ENCODE measurements at regions not wholly inside any gene's neighbourhood (a gene's known extent, or its start where the extent isn't known, plus 50 kb on each side); places are given as distances from the start of the nearest gene placed in this dataset.
"Not testable (repeated sequence)": the region's sequence is repeated elsewhere in the genome, so short reads cannot be mapped to it uniquely, and the experiment has no call there.

DNA sequence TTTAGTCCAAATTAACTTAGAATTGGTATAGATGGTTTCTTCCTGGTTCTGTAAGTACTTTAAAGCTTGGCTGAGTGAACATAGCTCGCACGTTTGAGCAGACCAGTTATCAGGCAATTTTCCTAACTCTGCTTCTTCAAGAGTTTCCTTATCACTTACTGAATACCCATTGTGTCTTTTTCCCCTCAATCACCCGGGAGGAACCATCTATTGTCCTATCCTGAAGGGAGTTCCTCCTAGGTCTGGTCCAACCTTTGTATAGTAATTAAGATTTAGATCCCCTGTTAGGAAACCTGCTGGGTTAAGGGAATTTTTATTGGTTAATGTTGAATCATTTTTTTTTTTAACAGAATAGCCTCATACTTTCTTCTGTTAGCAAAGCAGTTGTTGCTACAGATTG, 1215.0 kb upstream of the ATXN8OS start:
- not testable (repeated sequence) for H3K27ac Mint-ChIP-seq, DNase-seq, H3K4me3 Mint-ChIP-seq, H3K27me3 Mint-ChIP-seq, H3K4me1 Mint-ChIP-seq, H3K36me3 Mint-ChIP-seq
- peaks cover 13% of the 10 kb centered on the region for H3K9me3 Mint-ChIP-seq

GRCh38 chr13:68890101-68890500, 1217.5 kb upstream of the ATXN8OS start:
- DNase-seq, H3K36me3 Mint-ChIP-seq, H3K4me1 Mint-ChIP-seq, H3K27ac Mint-ChIP-seq, H3K4me3 Mint-ChIP-seq, H3K27me3 Mint-ChIP-seq: not testable (repeated sequence)
- peaks cover 16% of the 10 kb centered on the region for H3K9me3 Mint-ChIP-seq

GRCh38 chr13:68888832-68889231, 1218.8 kb upstream of the ATXN8OS start:
- no peaks in the 10 kb centered on the region for H3K27me3 Mint-ChIP-seq
- H3K4me1 Mint-ChIP-seq: no peaks in the 10 kb centered on the region
- H3K36me3 Mint-ChIP-seq: no peaks in the 10 kb centered on the region
- H3K27ac Mint-ChIP-seq: no peak overlapping the region
- no peak for DNase-seq
- H3K9me3 Mint-ChIP-seq: peaks cover 14% of the 10 kb centered on the region
- H3K4me3 Mint-ChIP-seq: no peak overlapping the region

- Mint-ChIP-seq H3K9me3 (no peaks in the 10 kb centered on the region), H3K27ac (no peak overlapping the region), H3K27me3 (no peaks in the 10 kb centered on the region), H3K36me3 (no peaks in the 10 kb centered on the region), H3K4me1 (no peaks in the 10 kb centered on the region), H3K4me3 (no peak overlapping the region)
- DNase-seq: no peak
These were observed 1235.3 kb upstream of the ATXN8OS start for GRCh38 chr13:68872338-68872737.

DNA sequence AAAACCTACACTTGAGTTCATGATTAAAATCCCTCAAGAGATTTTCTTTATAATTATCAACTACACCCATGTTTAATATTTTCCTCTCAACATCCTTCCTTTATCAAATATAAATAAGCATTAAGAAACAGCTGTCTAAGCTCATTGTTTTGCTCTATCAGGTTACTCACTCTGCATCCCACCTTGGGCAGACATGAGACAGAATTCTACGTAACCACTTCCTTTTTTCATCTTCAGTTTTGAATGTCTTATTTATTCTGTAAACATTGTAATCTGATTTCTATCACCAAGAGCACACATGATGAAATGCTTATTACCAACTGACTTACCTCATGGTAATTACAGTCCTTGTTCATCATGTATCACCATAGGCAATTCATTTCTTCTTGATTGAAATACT, 1256.6 kb upstream of the ATXN8OS start:
- DNase-seq: no peak
- Mint-ChIP-seq H3K36me3 (no peaks in the 10 kb centered on the region), H3K27me3 (no peaks in the 10 kb centered on the region), H3K4me3 (no peak overlapping the region), H3K9me3 (peaks cover 8% of the 10 kb centered on the region), H3K4me1 (no peaks in the 10 kb centered on the region), H3K27ac (no peak overlapping the region)

GRCh38 chr13:68850160-68850559, 1257.5 kb upstream of the ATXN8OS start:
- H3K27me3 Mint-ChIP-seq: no peaks in the 10 kb centered on the region
- no peak overlapping the region for H3K4me3 Mint-ChIP-seq
- H3K9me3 Mint-ChIP-seq: peaks cover 8% of the 10 kb centered on the region
- no peaks in the 10 kb centered on the region for H3K36me3 Mint-ChIP-seq
- no peak for DNase-seq
- no peak overlapping the region for H3K27ac Mint-ChIP-seq
- no peaks in the 10 kb centered on the region for H3K4me1 Mint-ChIP-seq

DNA sequence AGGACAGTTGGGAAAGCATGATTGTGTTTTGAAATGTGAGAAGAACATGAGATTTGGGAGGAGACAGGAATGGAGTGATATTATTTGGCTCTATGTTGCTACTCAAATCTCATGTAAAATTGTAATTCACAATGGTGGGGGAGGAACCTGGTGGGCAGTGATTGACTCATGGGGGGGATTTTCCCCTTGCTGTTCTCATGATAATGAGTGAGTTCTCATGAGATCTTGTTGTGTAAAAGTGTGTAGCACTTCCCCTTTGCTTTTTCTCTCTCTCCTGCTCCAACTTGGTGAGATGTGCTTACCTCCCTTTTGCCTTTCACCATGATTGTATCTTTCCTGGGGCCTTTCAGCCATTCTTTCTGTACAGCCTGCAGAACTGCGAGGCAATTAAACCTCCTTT, 1261.0 kb upstream of the ATXN8OS start:
- no peak overlapping the region for H3K27ac Mint-ChIP-seq

GRCh38 chr13:68834375-68834774, 1273.3 kb upstream of the ATXN8OS start:
- Mint-ChIP-seq H3K36me3 (no peaks in the 10 kb centered on the region), H3K9me3 (peaks cover 7% of the 10 kb centered on the region), H3K27ac (no peak overlapping the region), H3K4me1 (no peaks in the 10 kb centered on the region), H3K27me3 (no peaks in the 10 kb centered on the region), H3K4me3 (no peak overlapping the region)
- DNase-seq: no peak

More for the DNA sequence above, 1261.0 kb upstream of the ATXN8OS start:
- no peaks in the 10 kb centered on the region for H3K27me3 Mint-ChIP-seq
- DNase-seq: no peak
- no peaks in the 10 kb centered on the region for H3K4me1 Mint-ChIP-seq
- peaks cover 4% of the 10 kb centered on the region for H3K9me3 Mint-ChIP-seq
- no peak overlapping the region for H3K4me3 Mint-ChIP-seq
- H3K36me3 Mint-ChIP-seq: no peaks in the 10 kb centered on the region

GRCh38 chr13:68816715-68817114, 1290.9 kb upstream of the ATXN8OS start:
- H3K4me3 Mint-ChIP-seq: no peak overlapping the region
- peaks cover 1% of the 10 kb centered on the region for H3K9me3 Mint-ChIP-seq
- H3K36me3 Mint-ChIP-seq: no peaks in the 10 kb centered on the region

DNA sequence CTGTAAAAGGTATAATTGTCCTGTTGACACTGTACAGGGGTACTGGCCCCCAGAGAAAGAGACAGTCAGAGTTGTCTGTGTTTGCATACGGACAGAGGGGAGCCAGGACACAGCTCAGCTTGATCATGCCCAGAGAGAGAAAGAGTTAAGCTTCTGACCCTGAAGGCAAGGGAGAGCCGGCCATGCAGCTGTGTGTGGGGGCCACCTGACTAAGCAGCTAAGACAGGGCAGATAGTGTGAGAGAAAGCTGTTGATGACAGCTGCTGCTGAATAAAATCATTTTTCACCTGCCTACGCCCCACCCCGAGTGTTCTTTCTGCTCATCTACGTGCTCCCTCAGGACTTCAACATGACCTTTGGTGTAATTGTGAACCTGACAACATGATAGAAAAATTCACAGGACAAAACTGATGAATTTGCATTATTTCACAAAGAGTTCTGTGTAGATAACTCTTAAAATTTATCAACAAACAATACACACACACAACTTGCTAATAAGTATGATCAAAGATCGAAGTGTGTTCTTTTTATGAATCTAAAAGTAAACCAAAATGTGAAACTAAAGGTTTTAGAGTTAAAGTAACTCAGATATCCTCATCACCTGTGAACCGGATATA, 1294.3 kb upstream of the ATXN8OS start:
- no peaks in the 10 kb centered on the region for H3K4me1 Mint-ChIP-seq
- no peak overlapping the region for H3K27ac Mint-ChIP-seq
- H3K9me3 Mint-ChIP-seq: peaks cover 1% of the 10 kb centered on the region
- no peaks in the 10 kb centered on the region for H3K36me3 Mint-ChIP-seq
- H3K4me3 Mint-ChIP-seq: no peak overlapping the region
- DNase-seq: no peak
- H3K27me3 Mint-ChIP-seq: no peaks in the 10 kb centered on the region

More at GRCh38 chr13:68816715-68817114, 1290.9 kb upstream of the ATXN8OS start:
- Mint-ChIP-seq H3K4me1 (no peaks in the 10 kb centered on the region), H3K27me3 (no peaks in the 10 kb centered on the region), H3K27ac (no peak overlapping the region)
- DNase-seq: no peak

- Mint-ChIP-seq H3K27ac (no peak overlapping the region), H3K27me3 (no peaks in the 10 kb centered on the region), H3K4me3 (no peak overlapping the region), H3K9me3 (no peaks in the 10 kb centered on the region), H3K36me3 (no peaks in the 10 kb centered on the region), H3K4me1 (no peaks in the 10 kb centered on the region)
- no peak for DNase-seq
These were observed 1297.0 kb upstream of the ATXN8OS start for GRCh38 chr13:68810660-68811059.

DNA sequence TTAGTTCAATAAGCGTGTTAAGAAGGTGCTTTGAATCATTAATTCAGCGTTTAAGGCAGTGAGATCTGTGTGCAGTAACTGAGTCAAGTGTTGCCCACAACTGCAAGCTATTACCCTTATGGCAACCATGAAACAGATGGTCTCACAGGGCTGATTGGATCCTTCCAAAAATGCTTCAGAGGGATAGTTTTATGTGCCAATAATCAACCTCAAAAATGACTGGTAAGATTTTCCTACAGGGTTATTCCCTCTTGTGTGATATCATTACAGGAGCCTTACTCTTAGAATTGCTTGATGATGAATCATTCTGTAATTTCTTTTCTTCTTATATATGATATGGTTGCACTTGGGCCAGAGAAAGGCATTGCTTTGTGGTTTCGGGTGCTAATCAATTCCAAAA, 1299.2 kb upstream of the ATXN8OS start:
- H3K27me3 Mint-ChIP-seq: no peaks in the 10 kb centered on the region
- no peak for DNase-seq
- H3K9me3 Mint-ChIP-seq: no peaks in the 10 kb centered on the region
- H3K36me3 Mint-ChIP-seq: no peaks in the 10 kb centered on the region
- no peak overlapping the region for H3K27ac Mint-ChIP-seq
- no peaks in the 10 kb centered on the region for H3K4me1 Mint-ChIP-seq
- no peak overlapping the region for H3K4me3 Mint-ChIP-seq

GRCh38 chr13:68806125-68806524, 1301.5 kb upstream of the ATXN8OS start:
- Mint-ChIP-seq H3K4me1 (no peaks in the 10 kb centered on the region), H3K27ac (no peak overlapping the region), H3K4me3 (no peak overlapping the region), H3K27me3 (no peaks in the 10 kb centered on the region), H3K9me3 (no peaks in the 10 kb centered on the region), H3K36me3 (no peaks in the 10 kb centered on the region)
- DNase-seq: no peak

DNA sequence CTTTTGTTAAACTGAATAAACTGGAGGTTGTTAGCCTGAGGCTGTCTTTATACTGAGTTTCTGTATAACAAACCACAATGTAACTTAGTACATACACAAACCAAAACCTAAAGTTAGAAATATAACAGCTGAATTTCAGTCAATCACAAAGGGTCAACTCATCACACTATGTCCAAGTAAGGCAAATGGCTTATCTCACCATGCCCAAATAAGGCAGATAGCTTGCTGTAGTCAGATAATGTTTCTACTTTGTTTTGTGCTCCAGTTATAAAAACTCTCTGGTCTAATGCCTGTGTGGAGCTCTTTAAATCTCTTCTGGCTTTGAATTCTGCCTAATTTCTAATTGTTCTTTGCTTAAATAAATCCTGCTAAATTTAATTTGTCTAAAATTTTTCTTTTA, 1323.4 kb upstream of the ATXN8OS start:
- Mint-ChIP-seq H3K4me1 (no peaks in the 10 kb centered on the region), H3K4me3 (no peak overlapping the region)

GRCh38 chr13:68759617-68760016, 1348.0 kb upstream of the ATXN8OS start:
- Mint-ChIP-seq H3K36me3 (no peaks in the 10 kb centered on the region), H3K4me1 (no peaks in the 10 kb centered on the region), H3K4me3 (no peak overlapping the region), H3K27ac (no peak overlapping the region), H3K9me3 (peaks cover 3% of the 10 kb centered on the region), H3K27me3 (no peaks in the 10 kb centered on the region)
- DNase-seq: no peak

More for the DNA sequence above, 1323.4 kb upstream of the ATXN8OS start:
- H3K27me3 Mint-ChIP-seq: no peaks in the 10 kb centered on the region
- no peak overlapping the region for H3K27ac Mint-ChIP-seq
- DNase-seq: no peak
- H3K36me3 Mint-ChIP-seq: no peaks in the 10 kb centered on the region
- peaks cover 11% of the 10 kb centered on the region for H3K9me3 Mint-ChIP-seq

GRCh38 chr13:68749796-68750195, 1357.8 kb upstream of the ATXN8OS start:
- H3K36me3 Mint-ChIP-seq: no peaks in the 10 kb centered on the region
- H3K4me1 Mint-ChIP-seq: no peaks in the 10 kb centered on the region
- H3K27ac Mint-ChIP-seq: no peak overlapping the region
- peaks cover 4% of the 10 kb centered on the region for H3K9me3 Mint-ChIP-seq
- H3K27me3 Mint-ChIP-seq: no peaks in the 10 kb centered on the region
- DNase-seq: no peak
- no peak overlapping the region for H3K4me3 Mint-ChIP-seq

Data from activated naive CD8-positive, alpha-beta T cell treated with anti-CD3 and anti-CD28 coated beads for 36 hours (primary cell).